Panc1 (cell line): ENCODE measurements at regions not wholly inside any gene's neighbourhood (a gene's known extent, or its start where the extent isn't known, plus 50 kb on each side); places are given as distances from the start of the nearest gene placed in this dataset.

ENCODE experiments used
- POLR2AphosphoS5 ChIP-seq: IDR thresholded peaks from 2 replicates; pipeline ENCODE4 v1.6.1; 2012; ENCODE audit warnings: mild to moderate bottlenecking, low read depth, low read length, moderate library complexity
- TF ChIP-seq, protein P1 (sequence below): fragments of 450-650 bp; IDR thresholded peaks from 2 replicates; pipeline ENCODE4 v1.5.1; 2017; ENCODE audit warnings: mild to moderate bottlenecking
- TF ChIP-seq, protein P2 (sequence below), 2 experiments: IDR thresholded peaks; 2 replicates each; pipeline ENCODE4 v1.6.1; 2011 to 2012; ENCODE audit warnings: low read depth in 2 of 2, control low read depth in 1 of 2, low read length in 1 of 2, mild to moderate bottlenecking in 1 of 2, moderate library complexity in 1 of 2; ENCODE audit not compliant: insufficient read depth in 1 of 2

DNA sequence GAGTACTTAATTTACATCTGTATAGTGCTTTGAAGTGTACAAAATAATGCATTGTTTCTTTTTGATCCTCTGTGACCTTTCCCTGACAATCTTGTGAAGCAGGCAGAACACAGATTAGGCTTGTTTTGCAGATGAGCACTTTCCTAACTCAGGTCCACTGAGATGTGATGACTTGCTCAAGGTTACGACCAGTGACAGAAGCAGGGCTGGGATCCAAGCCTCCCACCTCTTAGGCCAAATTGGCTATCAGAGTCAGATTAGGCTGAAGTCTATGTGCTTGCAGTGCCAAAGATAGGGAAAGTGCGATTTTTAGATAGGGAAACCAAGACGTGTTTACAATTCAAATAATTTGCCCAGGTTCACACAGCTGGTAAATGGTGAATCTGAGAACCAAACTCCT lies 147.3 kb downstream of the OMA1 start:
- no peak for TF ChIP-seq POLR2AphosphoS5
- TF ChIP-seq, protein P1, sequence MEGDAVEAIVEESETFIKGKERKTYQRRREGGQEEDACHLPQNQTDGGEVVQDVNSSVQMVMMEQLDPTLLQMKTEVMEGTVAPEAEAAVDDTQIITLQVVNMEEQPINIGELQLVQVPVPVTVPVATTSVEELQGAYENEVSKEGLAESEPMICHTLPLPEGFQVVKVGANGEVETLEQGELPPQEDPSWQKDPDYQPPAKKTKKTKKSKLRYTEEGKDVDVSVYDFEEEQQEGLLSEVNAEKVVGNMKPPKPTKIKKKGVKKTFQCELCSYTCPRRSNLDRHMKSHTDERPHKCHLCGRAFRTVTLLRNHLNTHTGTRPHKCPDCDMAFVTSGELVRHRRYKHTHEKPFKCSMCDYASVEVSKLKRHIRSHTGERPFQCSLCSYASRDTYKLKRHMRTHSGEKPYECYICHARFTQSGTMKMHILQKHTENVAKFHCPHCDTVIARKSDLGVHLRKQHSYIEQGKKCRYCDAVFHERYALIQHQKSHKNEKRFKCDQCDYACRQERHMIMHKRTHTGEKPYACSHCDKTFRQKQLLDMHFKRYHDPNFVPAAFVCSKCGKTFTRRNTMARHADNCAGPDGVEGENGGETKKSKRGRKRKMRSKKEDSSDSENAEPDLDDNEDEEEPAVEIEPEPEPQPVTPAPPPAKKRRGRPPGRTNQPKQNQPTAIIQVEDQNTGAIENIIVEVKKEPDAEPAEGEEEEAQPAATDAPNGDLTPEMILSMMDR, result no peak
- TF ChIP-seq, protein P2, sequence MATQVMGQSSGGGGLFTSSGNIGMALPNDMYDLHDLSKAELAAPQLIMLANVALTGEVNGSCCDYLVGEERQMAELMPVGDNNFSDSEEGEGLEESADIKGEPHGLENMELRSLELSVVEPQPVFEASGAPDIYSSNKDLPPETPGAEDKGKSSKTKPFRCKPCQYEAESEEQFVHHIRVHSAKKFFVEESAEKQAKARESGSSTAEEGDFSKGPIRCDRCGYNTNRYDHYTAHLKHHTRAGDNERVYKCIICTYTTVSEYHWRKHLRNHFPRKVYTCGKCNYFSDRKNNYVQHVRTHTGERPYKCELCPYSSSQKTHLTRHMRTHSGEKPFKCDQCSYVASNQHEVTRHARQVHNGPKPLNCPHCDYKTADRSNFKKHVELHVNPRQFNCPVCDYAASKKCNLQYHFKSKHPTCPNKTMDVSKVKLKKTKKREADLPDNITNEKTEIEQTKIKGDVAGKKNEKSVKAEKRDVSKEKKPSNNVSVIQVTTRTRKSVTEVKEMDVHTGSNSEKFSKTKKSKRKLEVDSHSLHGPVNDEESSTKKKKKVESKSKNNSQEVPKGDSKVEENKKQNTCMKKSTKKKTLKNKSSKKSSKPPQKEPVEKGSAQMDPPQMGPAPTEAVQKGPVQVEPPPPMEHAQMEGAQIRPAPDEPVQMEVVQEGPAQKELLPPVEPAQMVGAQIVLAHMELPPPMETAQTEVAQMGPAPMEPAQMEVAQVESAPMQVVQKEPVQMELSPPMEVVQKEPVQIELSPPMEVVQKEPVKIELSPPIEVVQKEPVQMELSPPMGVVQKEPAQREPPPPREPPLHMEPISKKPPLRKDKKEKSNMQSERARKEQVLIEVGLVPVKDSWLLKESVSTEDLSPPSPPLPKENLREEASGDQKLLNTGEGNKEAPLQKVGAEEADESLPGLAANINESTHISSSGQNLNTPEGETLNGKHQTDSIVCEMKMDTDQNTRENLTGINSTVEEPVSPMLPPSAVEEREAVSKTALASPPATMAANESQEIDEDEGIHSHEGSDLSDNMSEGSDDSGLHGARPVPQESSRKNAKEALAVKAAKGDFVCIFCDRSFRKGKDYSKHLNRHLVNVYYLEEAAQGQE (IDR thresholded peaks at IDR 0.05; ENCODE audit: insufficient read depth in 1 of 2, low read depth in 2 of 2, low read length in 1 of 2), result no peak
